HL-60 (cell line): ENCODE measurements at regions not wholly inside any gene's neighbourhood (a gene's known extent, or its start where the extent isn't known, plus 50 kb on each side); places are given as distances from the start of the nearest gene placed in this dataset.

Experiments used
- DNase-seq, 2 experiments: peaks; one replicate each; pipeline ENCODE4 v3.0.0-alpha.2; 2010 to 2020; ENCODE audit warnings: low read depth in 1 of 2, low spot score in 1 of 2
- H3K27ac ChIP-seq: fragments of 250-450 bp; sonication (Bioruptor Pico); replicated peaks from 2 replicates; pipeline ENCODE4 v1.5.1; 2020; ENCODE audit warnings: mild to moderate bottlenecking, moderate library complexity
- H3K27me3 ChIP-seq: fragments of 250-450 bp; sonication (Bioruptor Pico); 2 replicates; pipeline ENCODE4 v1.5.1; 2021; ENCODE audit warnings: mild to moderate bottlenecking, moderate library complexity; ENCODE audit not compliant: insufficient read depth, poor library complexity, severe bottlenecking
- H3K4me3 ChIP-seq: replicated peaks from 2 replicates; pipeline ENCODE4 v1.5.1; 2011; ENCODE audit warnings: mild to moderate bottlenecking, control low read depth, low read length; ENCODE audit not compliant: insufficient read depth
- CTCF ChIP-seq: IDR thresholded peaks from one replicate; pipeline ENCODE4 v1.5.1; 2011; ENCODE audit warnings: low read length, control low read depth, inconsistent platforms; ENCODE audit not compliant: insufficient read depth
- GABPA ChIP-seq: IDR thresholded peaks from 2 replicates; pipeline ENCODE4 v1.6.1; 2012; ENCODE audit warnings: low read depth
- POLR2AphosphoS5 ChIP-seq: IDR thresholded peaks from 2 replicates; pipeline ENCODE4 v1.6.1; 2012; ENCODE audit warnings: low read depth
- SPI1 ChIP-seq: IDR thresholded peaks from 2 replicates; pipeline ENCODE4 v1.6.1; 2012; ENCODE audit warnings: low read depth, mild to moderate bottlenecking, borderline replicate concordance
- TF ChIP-seq, protein P1 (sequence below): IDR thresholded peaks from 2 replicates; pipeline ENCODE4 v1.6.1; 2012; ENCODE audit warnings: low read depth; ENCODE audit not compliant: insufficient replicate concordance

DNA sequence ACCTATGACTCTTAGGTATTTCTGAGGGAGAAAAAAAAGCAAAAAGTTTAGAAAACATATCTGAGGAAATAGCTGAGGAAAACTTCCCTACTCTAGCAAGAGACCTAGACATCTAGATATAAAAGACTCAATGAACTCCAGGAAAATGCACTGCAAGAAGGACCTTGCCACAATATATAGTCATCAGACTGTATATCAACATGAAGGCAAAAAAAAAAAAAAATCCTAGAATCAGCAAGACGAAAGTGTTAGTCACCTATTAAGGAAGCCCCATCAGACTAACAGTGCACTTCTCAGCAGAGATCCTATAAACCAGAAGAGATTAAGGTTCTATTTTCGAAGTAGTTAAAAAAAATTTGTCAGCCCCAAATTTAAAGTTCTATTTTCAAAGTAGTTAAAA lies 166.2 kb downstream of the TMEM38B start:
- TF ChIP-seq POLR2AphosphoS5 (no peak), SPI1 (no peak), GABPA (no peak), CTCF (no peak)
- TF ChIP-seq, protein P1, sequence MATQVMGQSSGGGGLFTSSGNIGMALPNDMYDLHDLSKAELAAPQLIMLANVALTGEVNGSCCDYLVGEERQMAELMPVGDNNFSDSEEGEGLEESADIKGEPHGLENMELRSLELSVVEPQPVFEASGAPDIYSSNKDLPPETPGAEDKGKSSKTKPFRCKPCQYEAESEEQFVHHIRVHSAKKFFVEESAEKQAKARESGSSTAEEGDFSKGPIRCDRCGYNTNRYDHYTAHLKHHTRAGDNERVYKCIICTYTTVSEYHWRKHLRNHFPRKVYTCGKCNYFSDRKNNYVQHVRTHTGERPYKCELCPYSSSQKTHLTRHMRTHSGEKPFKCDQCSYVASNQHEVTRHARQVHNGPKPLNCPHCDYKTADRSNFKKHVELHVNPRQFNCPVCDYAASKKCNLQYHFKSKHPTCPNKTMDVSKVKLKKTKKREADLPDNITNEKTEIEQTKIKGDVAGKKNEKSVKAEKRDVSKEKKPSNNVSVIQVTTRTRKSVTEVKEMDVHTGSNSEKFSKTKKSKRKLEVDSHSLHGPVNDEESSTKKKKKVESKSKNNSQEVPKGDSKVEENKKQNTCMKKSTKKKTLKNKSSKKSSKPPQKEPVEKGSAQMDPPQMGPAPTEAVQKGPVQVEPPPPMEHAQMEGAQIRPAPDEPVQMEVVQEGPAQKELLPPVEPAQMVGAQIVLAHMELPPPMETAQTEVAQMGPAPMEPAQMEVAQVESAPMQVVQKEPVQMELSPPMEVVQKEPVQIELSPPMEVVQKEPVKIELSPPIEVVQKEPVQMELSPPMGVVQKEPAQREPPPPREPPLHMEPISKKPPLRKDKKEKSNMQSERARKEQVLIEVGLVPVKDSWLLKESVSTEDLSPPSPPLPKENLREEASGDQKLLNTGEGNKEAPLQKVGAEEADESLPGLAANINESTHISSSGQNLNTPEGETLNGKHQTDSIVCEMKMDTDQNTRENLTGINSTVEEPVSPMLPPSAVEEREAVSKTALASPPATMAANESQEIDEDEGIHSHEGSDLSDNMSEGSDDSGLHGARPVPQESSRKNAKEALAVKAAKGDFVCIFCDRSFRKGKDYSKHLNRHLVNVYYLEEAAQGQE, result no peak
- Histone ChIP-seq H3K27ac (no peak overlapping the region), H3K27me3 (no peaks in the 10 kb centered on the region), H3K4me3 (no peak overlapping the region)
- DNase-seq, result no peak

- TF ChIP-seq SPI1, result peak; percentile 87
- no peak for TF ChIP-seq POLR2AphosphoS5
- Histone ChIP-seq H3K27ac (no peak overlapping the region), H3K4me3 (no peak overlapping the region), H3K27me3 (no peaks in the 10 kb centered on the region)
- DNase-seq, result no peak
Observed at GRCh38 chr9:105861972-105862371, 167.6 kb downstream of the TMEM38B start.

DNA sequence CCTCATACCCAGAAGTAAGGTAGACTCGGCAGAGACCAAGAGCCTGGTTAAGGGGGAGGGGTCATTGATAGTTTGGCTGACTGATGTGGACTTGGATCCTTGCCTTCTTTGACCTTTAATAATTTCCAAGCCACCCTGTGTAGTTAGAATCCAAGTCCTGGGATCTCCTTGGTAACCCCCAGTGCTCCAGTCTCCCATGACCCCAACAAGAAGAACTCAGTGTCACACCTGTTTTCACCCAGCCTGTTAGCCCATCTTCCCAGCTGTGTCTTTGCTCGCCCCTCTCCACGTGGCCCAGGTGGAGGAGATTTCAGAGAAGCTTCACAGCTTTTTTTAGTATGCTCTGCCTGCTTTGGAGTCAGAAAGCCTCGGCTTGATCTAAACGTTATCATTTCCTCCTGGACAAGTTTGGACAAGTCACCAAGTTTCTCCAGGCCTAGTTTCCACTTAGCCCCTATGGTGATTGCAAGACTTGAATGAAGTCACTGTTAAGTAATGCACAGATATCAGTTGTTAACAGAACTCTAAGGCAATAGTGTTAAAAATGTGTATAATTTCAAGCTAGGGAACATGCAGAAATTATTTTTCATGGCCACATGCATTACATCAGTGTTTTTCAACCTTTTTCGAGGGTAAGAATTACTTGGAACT lies 170.0 kb downstream of the TMEM38B start:
- Histone ChIP-seq H3K27me3 (no peaks in the 10 kb centered on the region), H3K4me3 (no peak overlapping the region), H3K27ac (no peak overlapping the region)
- no peak for DNase-seq
- TF ChIP-seq CTCF, result no peak
- no peak for TF ChIP-seq POLR2AphosphoS5
- TF ChIP-seq, protein P1, result no peak
- TF ChIP-seq SPI1, result no peak

GRCh38 chr9:105865285-105865684 lies 170.9 kb downstream of the TMEM38B start:
- Histone ChIP-seq H3K27ac (no peak overlapping the region), H3K4me3 (no peak overlapping the region), H3K27me3 (no peaks in the 10 kb centered on the region)
- no peak for DNase-seq
- TF ChIP-seq CTCF (no peak), POLR2AphosphoS5 (no peak), GABPA (no peak), SPI1 (no peak)
- TF ChIP-seq, protein P1, result no peak
